PC-9 (cell line): ENCODE measurements at regions not wholly inside any gene's neighbourhood (a gene's known extent, or its start where the extent isn't known, plus 50 kb on each side); places are given as distances from the start of the nearest gene placed in this dataset.

Experiments
- BruUV-seq: library from RNA; stranded (reverse); fragments of 400-500 nt; replicated peaks from 2 replicates; lab custom pipeline; 2021; lab: Mats Ljungman, UMichigan
- CTCF ChIA-PET: fragments of 300-600 bp; sonication (Branson Sonifier 250); formaldehyde crosslinking; loops from one replicate; lab custom pipeline; 2022; ENCODE audit warnings: antibody characterized with exemption; lab: Charles Lee
- POLR2A ChIA-PET: fragments of 300-600 bp; sonication (Branson Sonifier 250); formaldehyde crosslinking; loops from one replicate; lab custom pipeline; 2022; ENCODE audit warnings: antibody characterized with exemption; ENCODE audit not compliant: unreplicated experiment; lab: Charles Lee
- DNase-seq, 2 experiments: peaks; one replicate each; pipeline versions ENCODE4 v3.0.0 to v3.0.0-alpha.2; 2015 to 2022; ENCODE audit warnings: mixed read lengths in 1 of 2
- H2AFZ ChIP-seq: fragments of 200-600 bp; sonication (generic); 2 replicates; pipeline ENCODE4 v1.8.1; 2017; ENCODE audit warnings: antibody characterized with exemption
- H3F3A ChIP-seq: fragments of 200-600 bp; sonication (generic); 2 replicates; pipeline ENCODE4 v1.8.1; 2017; ENCODE audit warnings: antibody characterized with exemption, mild to moderate bottlenecking, low read depth; ENCODE audit not compliant: insufficient read depth
- H3K27ac ChIP-seq: fragments of 200-600 bp; sonication (generic); 2 replicates; pipeline ENCODE4 v1.6.1; 2016; ENCODE audit warnings: mixed run types
- H3K27me3 ChIP-seq: fragments of 200-600 bp; sonication (generic); 2 replicates; pipeline ENCODE4 v1.6.1; 2016; ENCODE audit warnings: low read depth, mixed run types; ENCODE audit not compliant: insufficient read depth
- H3K36me3 ChIP-seq: fragments of 200-600 bp; sonication (generic); 2 replicates; pipeline ENCODE4 v1.6.1; 2016; ENCODE audit warnings: low read depth, mixed run types
- H3K4me1 ChIP-seq: fragments of 200-600 bp; sonication (generic); replicated peaks from 2 replicates; pipeline ENCODE4 v1.6.1; 2016; ENCODE audit warnings: mixed run types; ENCODE audit not compliant: insufficient read depth
- H3K4me2 ChIP-seq: fragments of 200-600 bp; sonication (generic); 2 replicates; pipeline ENCODE4 v1.6.1; 2017; ENCODE audit warnings: mixed run types
- H3K4me3 ChIP-seq: fragments of 200-600 bp; sonication (generic); 2 replicates; pipeline ENCODE4 v1.6.1; 2016; ENCODE audit warnings: mixed run types
- H3K79me2 ChIP-seq: fragments of 200-600 bp; sonication (generic); 2 replicates; pipeline ENCODE4 v1.6.1; 2017; ENCODE audit warnings: low read depth, mixed run types
- H3K9me2 ChIP-seq: fragments of 200-600 bp; sonication (generic); 2 replicates; pipeline ENCODE4 v1.8.1; 2017; ENCODE audit warnings: mild to moderate bottlenecking; ENCODE audit not compliant: insufficient read depth
- H3K9me3 ChIP-seq: fragments of 200-600 bp; sonication (generic); 2 replicates; pipeline ENCODE4 v1.8.1; 2016; ENCODE audit warnings: low read depth; ENCODE audit not compliant: insufficient read depth
- H4K20me1 ChIP-seq: fragments of 200-600 bp; sonication (generic); 2 replicates; pipeline ENCODE4 v1.8.1; 2017; ENCODE audit not compliant: insufficient read depth
- CTCF ChIP-seq: fragments of 200-600 bp; sonication (generic); conservative IDR thresholded peaks from 2 replicates; pipeline ENCODE4 v1.6.1; 2017; ENCODE audit warnings: mixed run types, antibody characterized with exemption, mild to moderate bottlenecking, moderate library complexity
- EZH2 ChIP-seq: fragments of 200-600 bp; sonication (generic); IDR thresholded peaks from 2 replicates; pipeline ENCODE4 v1.8.0; 2017; ENCODE audit warnings: antibody characterized with exemption, low read depth
- intact Hi-C: fragments of 100-400 bp; cut with micrococcal nuclease; formaldehyde crosslinking; loops from one replicate; pipeline ENCODE4 v1.10.0; 2022; ENCODE audit not compliant: unreplicated experiment

- H3F3A ChIP-seq, result no peaks in the 10 kb centered on the region
- H3K9me2 ChIP-seq, result no peaks in the 10 kb centered on the region
- H3K9me3 ChIP-seq, result no peaks in the 10 kb centered on the region
- BruUV-seq, result no TSS peak
- H3K79me2 ChIP-seq, result no peaks in the 10 kb centered on the region
- TF ChIP-seq EZH2 (no peak), CTCF (no peak)
- intact Hi-C loops, result no loop called here
- ChIA-PET POLR2A (no interaction called here), CTCF (no interaction called here)
- H2AFZ ChIP-seq, result no peak overlapping the region
- no peaks in the 10 kb centered on the region for H3K4me1 ChIP-seq
- DNase-seq, result no peak
- no peaks in the 10 kb centered on the region for H3K36me3 ChIP-seq
- H3K4me2 ChIP-seq, result no peak overlapping the region
- peaks cover 43% of the 10 kb centered on the region for H3K27me3 ChIP-seq
- no peak overlapping the region for H3K4me3 ChIP-seq
- H4K20me1 ChIP-seq, result no peaks in the 10 kb centered on the region
- H3K27ac ChIP-seq, result no peak overlapping the region
Observed at GRCh38 chr11:115764176-115764575, 260.0 kb upstream of the CADM1 start.

GRCh38 chr11:115761817-115762216, 257.6 kb upstream of the CADM1 start:
- Histone ChIP-seq H3K27me3 (peaks cover 63% of the 10 kb centered on the region), H3K36me3 (no peaks in the 10 kb centered on the region), H3K27ac (no peak overlapping the region), H3K9me2 (no peaks in the 10 kb centered on the region), H3K4me1 (no peaks in the 10 kb centered on the region), H3K79me2 (no peaks in the 10 kb centered on the region), H4K20me1 (no peaks in the 10 kb centered on the region), H3K4me3 (no peak overlapping the region), H3K9me3 (no peaks in the 10 kb centered on the region), H3F3A (no peaks in the 10 kb centered on the region), H3K4me2 (no peak overlapping the region), H2AFZ (no peak overlapping the region)
- POLR2A ChIA-PET, result no interaction called here
- no peak for DNase-seq
- intact Hi-C loops, result no loop called here
- TF ChIP-seq CTCF, result no peak
- TF ChIP-seq EZH2, result no peak
- no TSS peak for BruUV-seq
- CTCF ChIA-PET, result no interaction called here

- Histone ChIP-seq H3K27me3 (peaks cover 63% of the 10 kb centered on the region), H3F3A (no peaks in the 10 kb centered on the region), H3K27ac (no peak overlapping the region), H3K9me3 (no peaks in the 10 kb centered on the region), H3K4me1 (no peaks in the 10 kb centered on the region), H2AFZ (no peak overlapping the region), H3K79me2 (no peaks in the 10 kb centered on the region), H3K36me3 (no peaks in the 10 kb centered on the region), H3K4me2 (no peak overlapping the region), H3K4me3 (no peak overlapping the region), H4K20me1 (no peaks in the 10 kb centered on the region), H3K9me2 (no peaks in the 10 kb centered on the region)
- ChIA-PET POLR2A (no interaction called here), CTCF (no interaction called here)
- TF ChIP-seq EZH2 (no peak), CTCF (no peak)
- BruUV-seq, result no TSS peak
- intact Hi-C loops, result no loop called here
- DNase-seq, result no peak
Observed at GRCh38 chr11:115761348-115761747, 257.1 kb upstream of the CADM1 start.
